WTC11 (cell line): ENCODE measurements at regions not wholly inside any gene's neighbourhood (a gene's known extent, or its start where the extent isn't known, plus 50 kb on each side); places are given as distances from the start of the nearest gene placed in this dataset.

ENCODE experiments used
- ATAC-seq: fragments of 200-7000 bp; cut with Tn5 transposase; 2 replicates; pipeline ENCODE4 v1.10.0; 2021; ENCODE audit warnings: mild to moderate bottlenecking, moderate library complexity
- CTCF ChIA-PET: fragments of 300-600 bp; sonication (Branson Sonifier 250); formaldehyde crosslinking; loops from one replicate; lab custom pipeline; 2021; ENCODE audit warnings: antibody characterized with exemption; lab: Charles Lee
- POLR2A ChIA-PET: fragments of 350-600 bp; sonication (Branson Sonifier 250); formaldehyde crosslinking; loops from one replicate; lab custom pipeline; 2021; ENCODE audit warnings: antibody characterized with exemption; lab: Charles Lee
- DNase-seq: peaks from one replicate; pipeline ENCODE4 v3.0.0; 2021; ENCODE audit warnings: low spot score
- H3K27ac Mint-ChIP-seq: 2 replicates; pipeline ENCODE4 v1.8.0; 2021; ENCODE audit warnings: mixed read lengths
- H3K27me3 Mint-ChIP-seq: 2 replicates; pipeline ENCODE4 v1.8.0; 2021; ENCODE audit warnings: low read depth, mild to moderate bottlenecking, moderate library complexity, mixed read lengths
- H3K36me3 Mint-ChIP-seq: 2 replicates; pipeline ENCODE4 v1.8.0; 2021; ENCODE audit warnings: mixed read lengths
- H3K4me1 Mint-ChIP-seq: 2 replicates; pipeline ENCODE4 v1.8.0; 2022; ENCODE audit warnings: mixed read lengths
- H3K4me3 Mint-ChIP-seq: 2 replicates; pipeline ENCODE4 v1.8.0; 2021; ENCODE audit warnings: mild to moderate bottlenecking, moderate library complexity, mixed read lengths
- H3K9me3 Mint-ChIP-seq: 2 replicates; pipeline ENCODE4 v1.8.0; 2021; ENCODE audit warnings: mixed read lengths
- AR ChIP-seq: fragments of 250-450 bp; sonication (Bioruptor Pico); IDR thresholded peaks from 2 replicates; pipeline ENCODE4 v1.9.0; 2021; ENCODE audit warnings: mild to moderate bottlenecking
- ARID4B ChIP-seq: sonication (generic); formaldehyde crosslinking; IDR thresholded peaks from 2 replicates; pipeline ENCODE4 v1.8.0; 2023; ENCODE audit warnings: missing genetic modification reagents, mild to moderate bottlenecking, borderline replicate concordance
- ATF2 ChIP-seq: sonication (generic); formaldehyde crosslinking; IDR thresholded peaks from 2 replicates; pipeline ENCODE4 v1.8.1; 2022; ENCODE audit warnings: low read depth, missing genetic modification reagents, borderline replicate concordance
- E2F4 ChIP-seq: sonication (generic); formaldehyde crosslinking; IDR thresholded peaks from 2 replicates; pipeline ENCODE4 v1.8.1; 2022; ENCODE audit warnings: low read depth, mild to moderate bottlenecking, moderate library complexity, missing genetic modification reagents, borderline replicate concordance
- ELF4 ChIP-seq: sonication (generic); formaldehyde crosslinking; IDR thresholded peaks from 2 replicates; pipeline ENCODE4 v1.8.1; 2022; ENCODE audit warnings: low read depth, mild to moderate bottlenecking, moderate library complexity, missing genetic modification reagents
- PREB ChIP-seq: sonication (generic); formaldehyde crosslinking; IDR thresholded peaks from 2 replicates; pipeline ENCODE4 v1.8.1; 2022; ENCODE audit warnings: mild to moderate bottlenecking, missing genetic modification reagents, moderate library complexity, borderline replicate concordance
- PRRX2 ChIP-seq: fragments of 250-450 bp; sonication (Bioruptor Pico); IDR thresholded peaks from 2 replicates; pipeline ENCODE4 v1.8.0; 2021; ENCODE audit warnings: mild to moderate bottlenecking
- RELA ChIP-seq: sonication (generic); formaldehyde crosslinking; IDR thresholded peaks from 2 replicates; pipeline ENCODE4 v1.8.1; 2022; ENCODE audit warnings: missing genetic modification reagents, mild to moderate bottlenecking, borderline replicate concordance
- TCF7 ChIP-seq: sonication (generic); formaldehyde crosslinking; IDR thresholded peaks from 2 replicates; pipeline ENCODE4 v1.8.0; 2022; ENCODE audit warnings: mild to moderate bottlenecking, low read depth, missing genetic modification reagents, moderate library complexity
- TEAD1 ChIP-seq: sonication (generic); formaldehyde crosslinking; IDR thresholded peaks from 2 replicates; pipeline ENCODE4 v1.8.0; 2022; ENCODE audit warnings: mild to moderate bottlenecking, missing genetic modification reagents
- ZNF317 ChIP-seq: sonication (generic); formaldehyde crosslinking; IDR thresholded peaks from 2 replicates; pipeline ENCODE4 v1.8.1; 2023; ENCODE audit warnings: low read depth, mild to moderate bottlenecking, moderate library complexity, missing genetic modification reagents, borderline replicate concordance
- ZNF423 ChIP-seq: fragments of 250-450 bp; sonication (Bioruptor Pico); IDR thresholded peaks from 2 replicates; pipeline ENCODE4 v2.1.2; 2022; ENCODE audit warnings: mild to moderate bottlenecking, moderate library complexity
- ZSCAN18 ChIP-seq: fragments of 250-450 bp; sonication (Bioruptor Pico); IDR thresholded peaks from 2 replicates; pipeline ENCODE4 v2.1.2; 2022; ENCODE audit warnings: mild to moderate bottlenecking, moderate library complexity

- Mint-ChIP-seq H3K27me3 (no peaks in the 10 kb centered on the region; the same call in 1 of the 2 replicates), H3K27ac (no peak overlapping the region), H3K36me3 (no peaks in the 10 kb centered on the region), H3K4me3 (no peak overlapping the region), H3K9me3 (peaks cover 15% of the 10 kb centered on the region), H3K4me1 (no peaks in the 10 kb centered on the region)
- DNase-seq = no peak
- ChIA-PET POLR2A (no interaction called here), CTCF (no interaction called here)
- TF ChIP-seq ZNF317 (CRISPR knock-in tag) (no peak), ZNF423 (no peak), RELA (CRISPR knock-in tag) (no peak), PREB (CRISPR knock-in tag) (no peak)
- no peak for ATAC-seq
Observed at GRCh38 chr10:125578658-125579315, 104.2 kb downstream of the TEX36 start.

GRCh38 chr10:125575843-125576242 is 107.1 kb downstream of the TEX36 start:
- ChIA-PET CTCF (no interaction called here), POLR2A (no interaction called here)
- TF ChIP-seq AR (CRISPR knock-in tag) (no peak), PRRX2 (CRISPR knock-in tag) (no peak), ELF4 (CRISPR knock-in tag) (no peak)
- DNase-seq (no peak), ATAC-seq (no peak)
- H3K27me3 Mint-ChIP-seq = no peaks in the 10 kb centered on the region; the same call in 1 of the 2 replicates
- H3K27ac Mint-ChIP-seq = no peak overlapping the region
- H3K9me3 Mint-ChIP-seq = peaks cover 15% of the 10 kb centered on the region
- H3K4me1 Mint-ChIP-seq = no peaks in the 10 kb centered on the region
- H3K4me3 Mint-ChIP-seq = no peak overlapping the region
- H3K36me3 Mint-ChIP-seq = no peaks in the 10 kb centered on the region

GRCh38 chr10:125568156-125568555 is 114.8 kb downstream of the TEX36 start:
- POLR2A ChIA-PET = no interaction called here
- ATAC-seq = no peak
- Mint-ChIP-seq H3K27ac (no peak overlapping the region), H3K9me3 (peaks cover 42% of the 10 kb centered on the region), H3K27me3 (peaks cover 2% of the 10 kb centered on the region; the same call in 1 of the 2 replicates), H3K36me3 (peaks cover 11% of the 10 kb centered on the region), H3K4me3 (no peak overlapping the region), H3K4me1 (no peaks in the 10 kb centered on the region)
- DNase-seq = no peak
- TF ChIP-seq E2F4 (CRISPR knock-in tag) = no peak
- no peak for TF ChIP-seq ZSCAN18 (CRISPR knock-in tag)
- TF ChIP-seq TEAD1 (CRISPR knock-in tag) = no peak
- TF ChIP-seq ZNF423 = no peak
- no peak for TF ChIP-seq ARID4B (CRISPR knock-in tag)
- TF ChIP-seq TCF7 = no peak
- no peak for TF ChIP-seq ATF2 (CRISPR knock-in tag)
- CTCF ChIA-PET = no interaction called here
